ENCODE measurements at regions not wholly inside any gene's neighbourhood (a gene's known extent, or its start where the extent isn't known, plus 50 kb on each side); places are given as distances from the start of the nearest gene placed in this dataset.
"Not testable (repeated sequence)": the region's sequence is repeated elsewhere in the genome, so short reads cannot be mapped to it uniquely, and the experiment has no call there.

GRCh38 chr4:179048839-179049453 lies 1606.7 kb upstream of the AGA start:
- no peaks in the 10 kb centered on the region for H3K36me3 ChIP-seq (replicated peaks in 1 of 2; ENCODE audit: insufficient read depth in 1 of 2, low read depth in 2 of 2)
- no peaks in the 10 kb centered on the region for H3K27me3 ChIP-seq
- H3K9me3 ChIP-seq: no peaks in the 10 kb centered on the region
- H3K4me1 ChIP-seq: no peaks in the 10 kb centered on the region
- no peak for DNase-seq
- intact Hi-C loops (cut with DNase I): no loop called here
- no peak for ATAC-seq
- TF ChIP-seq CTCF (IDR thresholded peaks at IDR 0.05) (no peak), POLR2A (IDR thresholded peaks at IDR 0.05) (no peak)
- no peak overlapping the region for H3K4me3 ChIP-seq
- no peak overlapping the region for H3K27ac ChIP-seq
- 43 to 47% methylated on average over 6 of the region's 6 CpGs for WGBS, 2 donors

- no peak overlapping the region for H3K27ac ChIP-seq
- ATAC-seq: no peak
- H3K4me3 ChIP-seq: no peak overlapping the region
- no peaks in the 10 kb centered on the region for H3K4me1 ChIP-seq
- no peaks in the 10 kb centered on the region for H3K36me3 ChIP-seq (replicated peaks in 1 of 2; ENCODE audit: insufficient read depth in 1 of 2, low read depth in 2 of 2)
- intact Hi-C loops (cut with DNase I): no loop called here
- no peak for TF ChIP-seq CTCF (IDR thresholded peaks at IDR 0.05)
- no peak for TF ChIP-seq POLR2A (IDR thresholded peaks at IDR 0.05)
- no peaks in the 10 kb centered on the region for H3K9me3 ChIP-seq
- 12 to 14% methylated on average over 1 of the region's 1 CpG for WGBS, 2 donors
- no peaks in the 10 kb centered on the region for H3K27me3 ChIP-seq
- no peak for DNase-seq
Observed at GRCh38 chr4:179051206-179051605, 1609.0 kb upstream of the AGA start.

GRCh38 chr4:179059396-179059795 lies 1617.2 kb upstream of the AGA start:
- Histone ChIP-seq H3K4me1 (no peaks in the 10 kb centered on the region), H3K4me3 (no peak overlapping the region), H3K27ac (no peak overlapping the region), H3K9me3 (no peaks in the 10 kb centered on the region), H3K36me3 (replicated peaks in 1 of 2; ENCODE audit: insufficient read depth in 1 of 2, low read depth in 2 of 2) (no peaks in the 10 kb centered on the region), H3K27me3 (no peaks in the 10 kb centered on the region)
- TF ChIP-seq POLR2A (IDR thresholded peaks at IDR 0.05): no peak
- TF ChIP-seq CTCF (IDR thresholded peaks at IDR 0.05): no peak
- ATAC-seq: no peak
- 54 to 69% methylated on average over 3 of the region's 3 CpGs for WGBS, 2 donors
- DNase-seq: no peak
- intact Hi-C loops (cut with DNase I): no loop called here

- H3K4me3 ChIP-seq; DNase-seq; intact Hi-C loops (cut with DNase I); H3K27me3 ChIP-seq; H3K9me3 ChIP-seq; ATAC-seq; H3K27ac ChIP-seq; H3K4me1 ChIP-seq; H3K36me3 ChIP-seq (replicated peaks in 1 of 2; ENCODE audit: insufficient read depth in 1 of 2, low read depth in 2 of 2): not testable (repeated sequence)
- WGBS, 2 donors: 73 to 79% methylated on average over 12 of the region's 12 CpGs
Observed at GRCh38 chr4:179066254-179066653, 1624.0 kb upstream of the AGA start.

DNA sequence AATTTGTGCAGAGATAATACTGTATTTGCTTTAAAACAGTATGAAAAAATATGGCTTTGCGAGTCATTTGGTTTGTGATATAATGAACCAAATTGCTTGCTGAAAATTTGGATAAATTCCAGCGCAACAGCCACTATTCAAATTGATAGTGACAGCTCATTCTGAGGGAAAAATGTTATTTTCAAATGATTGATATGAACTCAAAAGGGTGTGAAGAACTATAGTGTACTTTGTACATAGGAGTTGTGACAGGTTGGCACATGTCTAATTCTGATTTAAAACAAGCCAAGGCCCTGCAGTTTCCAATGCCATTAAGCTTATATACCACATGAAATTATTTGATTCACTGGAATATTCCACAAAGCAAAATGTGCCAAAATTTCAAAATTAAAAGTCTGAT lies 1628.9 kb upstream of the AGA start:
- 67% methylated on average over 2 of the region's 2 CpGs for WGBS, 2 donors
- H3K36me3 ChIP-seq (replicated peaks in 1 of 2; ENCODE audit: insufficient read depth in 1 of 2, low read depth in 2 of 2): no peaks in the 10 kb centered on the region
- DNase-seq (no peak), ATAC-seq (no peak)
- intact Hi-C loops (cut with DNase I): no loop called here
- H3K4me1 ChIP-seq: no peaks in the 10 kb centered on the region
- TF ChIP-seq POLR2A (IDR thresholded peaks at IDR 0.05) (no peak), CTCF (IDR thresholded peaks at IDR 0.05) (no peak)
- no peak overlapping the region for H3K27ac ChIP-seq
- no peak overlapping the region for H3K4me3 ChIP-seq
- no peaks in the 10 kb centered on the region for H3K9me3 ChIP-seq
- no peaks in the 10 kb centered on the region for H3K27me3 ChIP-seq
